HG03575 (cell line): ENCODE measurements at regions not wholly inside any gene's neighbourhood (a gene's known extent, or its start where the extent isn't known, plus 50 kb on each side); places are given as distances from the start of the nearest gene placed in this dataset.
"Not testable (repeated sequence)": the region's sequence is repeated elsewhere in the genome, so short reads cannot be mapped to it uniquely, and the experiment has no call there.

ENCODE experiments used
- ATAC-seq: cut with Tn5 transposase; IDR thresholded peaks from one replicate; pipeline ENCODE4 v1.9.1; 2021; ENCODE audit not compliant: unreplicated experiment, insufficient number of reproducible peaks, low FRiP score; ENCODE audit errors: extremely low read depth

DNA sequence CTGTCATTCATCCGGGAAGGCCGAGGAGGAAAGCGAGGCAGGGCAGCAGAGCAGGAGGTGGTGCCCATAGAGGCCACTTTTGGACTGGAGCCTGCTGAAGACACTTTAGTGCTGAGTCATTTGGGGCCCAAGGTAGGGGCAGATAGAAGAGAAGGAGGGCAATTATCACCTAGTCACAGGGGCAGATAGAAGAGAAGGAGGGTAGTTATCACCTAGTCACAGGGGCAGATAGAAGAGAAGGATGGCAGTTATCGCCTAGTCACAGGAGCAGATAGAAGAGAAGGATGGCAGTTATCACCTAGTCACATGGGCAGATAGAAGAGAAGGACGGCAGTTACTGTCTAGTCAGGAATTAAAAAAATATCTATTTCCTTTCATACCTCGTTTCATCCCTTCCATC lies 1372.6 kb downstream of the FOXD4L5 start:
- not testable (repeated sequence) for ATAC-seq

DNA sequence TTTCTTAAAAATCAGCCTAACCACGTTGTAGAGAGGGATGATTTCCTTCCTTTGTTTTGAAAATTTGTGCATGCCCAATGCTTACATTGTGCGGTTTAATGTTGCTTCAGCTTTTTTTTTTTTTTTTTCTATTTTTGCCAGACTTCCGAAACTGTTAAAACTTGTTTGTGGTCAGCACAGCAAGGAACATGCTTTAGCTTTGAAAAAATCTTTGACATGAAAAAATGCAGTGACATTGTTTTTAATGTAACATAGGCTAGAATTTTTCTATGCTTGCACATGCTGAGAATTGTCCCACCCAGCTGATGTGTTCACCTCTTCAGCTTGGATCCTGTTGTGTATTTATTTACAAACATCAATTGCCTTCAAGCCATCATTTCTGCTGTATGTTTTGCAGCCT lies 1375.9 kb downstream of the FOXD4L5 start:
- ATAC-seq = not testable (repeated sequence)

DNA sequence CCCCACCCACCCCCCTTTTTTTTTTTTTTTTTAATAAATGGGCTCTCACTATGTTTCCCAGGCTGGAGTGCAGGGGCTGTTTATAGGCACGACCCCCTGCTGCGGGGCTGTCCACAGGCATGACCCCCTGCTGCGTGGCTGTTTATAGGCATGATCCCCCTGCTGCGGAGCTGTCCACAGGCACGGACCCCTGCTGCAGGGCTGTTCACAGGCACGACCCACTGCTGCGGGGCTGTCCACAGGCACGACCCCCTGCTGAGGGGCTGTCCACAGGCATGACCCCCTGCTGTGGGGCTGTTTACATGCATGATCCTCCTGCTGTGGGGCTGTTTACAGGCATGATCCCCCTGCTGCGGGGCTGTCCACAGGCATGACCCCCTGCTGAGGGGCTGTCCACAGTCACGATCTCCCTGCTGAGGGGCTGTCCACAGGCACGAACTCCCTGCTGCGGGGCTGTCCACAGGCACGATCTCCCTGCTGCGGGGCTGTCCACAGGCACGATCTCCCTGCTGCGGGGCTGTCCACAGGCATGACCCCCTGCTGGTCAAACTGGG lies 1385.3 kb downstream of the FOXD4L5 start:
- not testable (repeated sequence) for ATAC-seq

DNA sequence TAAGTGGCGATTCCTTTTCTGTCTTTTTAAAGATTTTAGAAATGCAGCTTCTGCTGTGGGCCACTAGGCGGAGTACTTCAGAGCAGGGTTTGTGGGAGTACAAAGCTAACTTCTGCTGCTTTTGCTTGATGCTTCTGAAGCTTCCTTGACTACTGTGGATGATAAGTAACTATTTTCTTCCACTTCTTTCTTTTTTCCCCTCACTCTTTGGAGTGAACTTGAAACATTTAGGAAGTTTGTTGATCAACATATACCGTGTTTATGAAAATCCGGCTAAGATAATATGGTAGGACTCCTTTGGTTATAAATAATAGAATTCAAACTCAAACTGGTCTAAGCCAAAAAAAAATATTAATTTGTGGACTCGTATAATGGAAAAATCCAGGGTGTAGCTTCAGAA lies 1403.6 kb downstream of the FOXD4L5 start:
- ATAC-seq = not testable (repeated sequence)

DNA sequence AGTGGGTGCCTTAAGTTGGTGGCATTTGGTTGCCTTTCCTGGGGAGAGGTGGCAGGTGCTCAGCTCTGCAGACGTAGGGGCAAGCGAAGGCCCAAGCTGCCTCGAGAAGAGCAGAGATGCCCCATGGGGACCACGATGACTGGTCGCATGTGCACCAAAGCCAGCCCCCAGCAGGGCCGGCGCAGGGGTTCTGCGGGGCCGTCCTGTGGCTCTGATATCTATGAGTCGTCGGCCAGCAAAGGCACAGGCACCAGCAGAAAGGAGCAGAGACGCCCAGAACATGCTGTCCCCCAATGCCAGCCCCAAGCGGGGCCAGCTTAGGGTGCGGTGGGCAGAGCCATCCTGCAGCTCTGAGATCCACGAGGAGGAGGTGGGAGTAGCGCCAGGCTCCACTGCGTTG lies 1408.6 kb downstream of the FOXD4L5 start:
- ATAC-seq = not testable (repeated sequence)

DNA sequence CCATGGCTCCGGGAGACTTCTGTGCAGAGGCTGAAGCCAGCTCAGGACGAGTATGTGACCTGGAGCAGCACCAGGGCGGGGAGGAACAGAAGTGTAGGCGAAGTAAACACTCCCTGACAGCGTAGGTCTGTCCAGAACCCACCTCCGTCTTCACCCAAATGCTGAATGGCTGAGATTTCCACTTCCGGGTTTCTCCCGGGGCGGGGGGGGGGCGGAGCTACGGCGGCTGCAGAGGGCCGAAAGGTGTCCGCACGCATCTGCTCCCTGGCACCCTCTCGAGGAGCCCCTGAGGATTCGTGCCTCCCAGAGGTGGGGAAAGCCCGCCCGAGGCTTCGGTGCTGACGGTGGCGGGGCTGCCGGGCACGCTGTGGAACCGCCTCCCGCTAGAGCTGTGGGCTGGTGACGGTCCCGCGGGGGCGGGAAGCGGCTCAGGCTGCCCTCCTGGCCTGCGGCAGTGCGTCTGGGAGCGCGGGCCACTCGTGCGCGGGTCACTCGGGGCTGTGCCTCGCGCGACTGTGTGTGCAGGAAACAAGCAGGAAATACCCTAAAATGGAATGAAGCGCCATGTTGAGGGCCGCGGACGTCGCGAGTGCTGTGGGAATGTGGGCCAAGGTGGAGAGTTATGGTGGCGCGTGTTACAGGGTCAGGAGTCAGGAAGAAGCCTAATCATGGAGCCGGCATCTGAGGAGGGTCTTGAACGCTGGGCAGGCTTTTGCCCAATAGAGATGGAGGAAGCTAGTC lies 1425.4 kb downstream of the FOXD4L5 start:
- ATAC-seq = no peak

DNA sequence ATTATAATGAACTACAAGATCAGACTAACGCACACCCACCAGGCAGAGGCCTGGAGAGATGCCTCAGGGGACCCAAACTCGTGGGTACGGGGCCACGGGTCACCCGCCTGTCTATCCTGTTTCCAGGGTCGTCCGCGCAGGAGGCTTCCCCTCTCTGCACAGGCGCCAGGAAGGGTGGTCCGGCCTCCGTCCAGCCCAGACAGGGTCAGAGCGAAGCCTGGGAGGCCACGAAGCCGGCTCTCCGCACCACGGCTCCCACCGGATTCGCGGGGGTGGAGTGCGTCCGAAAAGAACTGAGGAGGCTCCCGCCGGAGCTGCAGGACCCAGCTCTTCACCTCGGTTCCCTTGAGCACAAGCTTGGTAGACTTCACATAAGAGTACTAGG lies 1425.9 kb downstream of the FOXD4L5 start:
- not testable (repeated sequence) for ATAC-seq

DNA sequence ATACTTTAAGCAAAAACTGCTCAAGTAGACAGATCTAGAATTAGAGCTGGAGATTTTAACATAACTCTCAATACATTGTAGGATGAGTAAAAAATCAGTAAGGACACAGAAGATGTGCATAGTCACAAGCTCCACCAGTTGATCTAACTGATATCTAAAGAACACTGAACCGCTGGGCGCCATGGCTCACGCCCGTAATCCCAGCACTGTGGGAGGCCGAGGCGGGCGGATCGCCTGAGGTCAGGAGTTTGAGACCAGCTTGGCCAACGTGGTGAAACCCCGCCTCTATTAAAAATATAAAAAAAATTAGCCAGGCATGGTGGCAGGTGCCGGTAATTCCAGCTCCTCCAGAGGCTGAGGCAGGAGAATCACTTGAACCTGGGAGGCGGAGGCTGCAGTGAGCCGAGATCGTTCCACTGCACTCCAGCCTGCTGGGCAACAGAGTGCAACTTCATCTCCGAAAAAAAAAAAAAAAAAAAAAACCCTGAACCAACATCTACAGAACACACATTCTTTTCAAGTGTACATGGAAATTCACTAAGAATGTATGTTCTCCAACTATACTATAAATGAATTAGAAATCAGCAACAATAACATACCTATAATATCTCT lies 1431.8 kb downstream of the FOXD4L5 start:
- not testable (repeated sequence) for ATAC-seq

DNA sequence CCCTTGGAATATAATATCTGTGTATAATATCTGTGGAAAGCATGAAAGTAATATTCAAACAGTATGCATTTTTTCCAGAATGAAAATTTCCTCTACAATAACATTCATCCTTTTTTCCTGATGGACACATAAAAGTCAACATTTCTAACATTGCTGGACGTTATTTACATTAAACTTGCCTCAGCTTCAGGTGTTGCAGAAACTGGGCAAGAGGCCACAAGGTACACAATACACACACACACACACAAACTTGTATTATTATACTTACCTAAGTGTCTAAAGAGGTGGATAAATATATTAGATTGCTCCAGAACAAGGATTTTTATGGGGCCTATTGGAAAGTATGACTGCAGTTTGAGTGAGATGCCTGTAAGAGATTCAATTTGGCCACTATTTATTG lies 1460.2 kb downstream of the FOXD4L5 start:
- ATAC-seq = not testable (repeated sequence)

DNA sequence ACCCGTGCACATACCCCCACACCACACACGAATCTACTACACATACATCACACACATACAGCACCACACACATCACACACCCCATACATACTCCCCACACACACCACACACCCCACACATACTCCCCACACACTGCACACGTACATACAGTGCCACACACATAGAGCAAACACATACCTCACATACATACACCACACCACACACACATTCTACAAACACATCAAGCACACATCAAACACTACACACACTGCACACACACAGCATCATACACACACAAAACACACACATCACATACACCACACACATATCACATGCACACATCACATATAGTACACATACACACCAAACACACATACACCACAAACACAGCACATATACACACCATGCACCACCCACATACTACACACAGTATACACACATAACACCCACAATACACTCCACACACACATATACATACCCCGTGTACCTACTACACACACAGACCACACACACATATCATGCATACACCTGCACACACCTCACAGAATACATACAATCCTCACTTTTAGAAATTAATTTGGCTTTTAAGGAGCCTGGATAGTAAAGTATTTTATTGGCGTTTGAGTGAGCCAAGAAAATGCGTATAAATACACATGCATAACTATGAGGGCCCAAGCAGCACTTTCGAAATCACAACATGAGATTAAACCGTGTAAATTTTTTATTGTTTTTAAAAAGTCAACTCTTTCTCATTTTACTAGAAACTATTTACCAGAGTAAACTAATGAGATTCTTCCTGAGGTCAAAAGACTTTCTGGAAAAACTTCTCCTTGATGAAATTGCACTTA lies 1461.4 kb downstream of the FOXD4L5 start:
- ATAC-seq = not testable (repeated sequence)

DNA sequence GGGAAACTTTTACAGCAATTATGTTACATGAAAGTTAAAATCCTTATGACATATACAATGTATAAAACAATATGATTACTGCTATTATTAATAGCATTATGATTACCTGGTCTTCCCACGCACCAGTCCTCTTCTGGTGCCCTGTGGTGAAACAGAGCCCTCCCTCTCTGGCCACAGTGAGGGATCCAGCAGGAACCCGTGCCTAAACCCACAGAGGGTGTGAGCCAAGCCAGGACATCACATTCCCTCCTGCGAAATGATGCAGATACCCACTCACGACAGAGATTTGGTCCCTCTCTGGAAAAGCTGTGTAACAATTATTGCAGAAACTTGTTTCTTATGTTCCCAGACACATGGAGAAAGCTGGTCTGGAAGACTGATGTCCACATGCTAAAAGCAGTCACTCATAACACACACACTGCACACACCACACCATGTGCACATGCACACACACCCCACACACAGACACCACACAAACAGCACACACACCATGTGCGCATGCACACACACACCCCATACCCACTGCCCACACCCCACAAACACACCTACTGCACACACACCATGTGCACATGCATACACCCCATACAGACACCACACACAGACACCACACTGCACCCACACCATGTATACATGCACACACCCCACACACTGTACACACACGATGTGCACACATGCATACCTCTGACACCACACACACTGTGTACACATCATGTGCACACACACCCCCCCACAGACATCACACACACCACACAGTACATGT lies 1462.2 kb downstream of the FOXD4L5 start:
- not testable (repeated sequence) for ATAC-seq

DNA sequence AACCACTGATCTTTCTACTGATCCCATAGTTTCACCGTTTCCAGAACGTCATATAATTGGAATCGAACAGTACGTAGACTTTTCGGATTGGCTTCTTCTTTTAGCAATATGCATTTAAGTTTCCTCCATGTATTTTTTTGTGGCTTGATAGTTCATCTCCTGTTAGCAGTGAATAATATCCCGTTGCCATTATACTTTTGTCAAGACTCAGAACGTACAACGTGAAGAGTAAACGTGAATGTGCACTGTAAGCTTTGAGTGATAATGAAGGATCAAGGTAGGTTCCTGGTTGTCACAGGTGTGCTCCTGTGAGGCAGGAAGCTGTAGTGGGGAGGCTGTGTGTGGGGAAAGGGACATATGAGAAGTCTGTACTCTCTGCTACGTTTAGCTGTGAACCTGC lies 1463.7 kb downstream of the FOXD4L5 start:
- not testable (repeated sequence) for ATAC-seq

DNA sequence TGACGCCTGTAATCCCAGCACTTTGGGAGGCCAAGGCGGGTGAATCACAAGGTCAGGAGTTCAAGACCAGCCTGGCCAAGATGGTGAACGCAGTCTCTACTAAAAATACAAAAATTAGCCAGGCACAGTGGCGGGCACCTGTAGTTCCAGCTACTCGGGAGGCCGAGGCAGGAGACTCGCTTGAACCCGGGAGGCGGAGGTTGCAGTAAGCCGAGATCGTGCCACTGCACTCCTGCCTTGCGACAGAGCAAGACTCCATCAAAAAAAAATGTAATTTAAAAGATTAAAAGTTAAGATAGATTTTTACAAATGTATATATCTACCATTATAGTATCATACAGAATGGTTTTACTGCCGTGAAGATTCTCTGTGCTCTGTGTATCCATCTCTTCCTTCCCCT lies 1464.1 kb downstream of the FOXD4L5 start:
- not testable (repeated sequence) for ATAC-seq

DNA sequence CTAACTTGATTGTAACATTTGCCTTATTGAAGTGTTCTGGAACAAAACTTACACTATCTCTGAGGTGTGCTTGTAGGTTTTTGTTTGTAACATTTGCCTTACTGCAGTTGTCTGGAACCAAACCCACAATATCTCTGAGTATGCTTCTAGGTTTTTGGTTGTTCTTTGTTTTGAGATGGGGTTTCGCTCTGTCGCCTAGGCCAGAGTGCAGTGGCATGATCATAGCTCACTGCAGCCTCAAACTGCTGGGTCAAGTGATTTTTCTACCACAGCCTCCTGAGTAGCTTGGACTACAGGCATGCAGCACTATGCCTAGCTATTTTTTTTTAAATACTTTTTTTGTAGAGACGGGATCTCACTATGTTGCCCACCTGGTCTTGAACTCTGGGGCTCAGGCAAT lies 1464.6 kb downstream of the FOXD4L5 start:
- ATAC-seq = not testable (repeated sequence)

DNA sequence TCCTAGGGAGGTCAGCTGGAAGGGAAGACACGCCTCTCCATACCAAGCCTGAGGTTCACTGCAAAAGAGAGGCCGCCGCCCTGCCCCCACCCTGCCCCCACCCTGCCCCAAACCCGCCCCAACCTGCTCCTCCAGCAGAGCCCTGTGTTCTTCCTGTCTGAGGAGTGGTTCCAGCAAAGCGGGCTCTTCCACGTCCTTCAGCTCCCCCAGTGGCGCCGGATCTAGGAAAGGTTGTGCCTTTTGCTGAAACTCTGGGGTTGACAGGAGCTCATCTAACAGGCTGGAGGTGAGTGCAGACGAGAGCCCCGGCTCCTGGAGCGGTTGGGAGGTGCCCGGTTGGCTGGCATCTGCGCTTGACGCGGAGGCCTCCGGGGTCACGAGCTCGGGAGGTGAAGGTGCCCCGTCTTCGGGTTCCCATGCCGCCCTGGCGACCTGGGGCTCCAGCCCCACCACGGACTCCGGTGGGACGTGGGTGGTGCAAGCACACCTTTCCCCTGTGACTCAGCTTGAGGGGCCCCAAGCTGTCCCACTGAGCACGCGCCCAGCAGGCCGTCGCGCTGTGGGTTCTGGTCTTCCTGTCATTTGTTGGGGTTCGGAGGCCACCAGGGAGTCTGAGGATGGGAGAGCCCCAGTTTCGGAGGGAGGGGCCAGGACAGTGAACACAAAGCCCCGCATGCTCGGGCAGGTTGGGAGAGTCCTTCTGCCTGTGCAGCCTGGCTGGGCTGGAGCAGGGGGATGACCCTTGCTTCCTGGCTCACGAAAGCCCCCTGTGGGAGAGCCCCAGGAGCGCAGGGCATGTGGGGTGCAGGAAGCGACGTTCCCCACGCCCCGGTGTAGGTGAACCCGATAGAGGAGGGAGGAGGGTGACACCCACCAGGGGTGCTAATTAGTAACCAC lies 1467.1 kb downstream of the FOXD4L5 start:
- ATAC-seq = peak; percentile 40

DNA sequence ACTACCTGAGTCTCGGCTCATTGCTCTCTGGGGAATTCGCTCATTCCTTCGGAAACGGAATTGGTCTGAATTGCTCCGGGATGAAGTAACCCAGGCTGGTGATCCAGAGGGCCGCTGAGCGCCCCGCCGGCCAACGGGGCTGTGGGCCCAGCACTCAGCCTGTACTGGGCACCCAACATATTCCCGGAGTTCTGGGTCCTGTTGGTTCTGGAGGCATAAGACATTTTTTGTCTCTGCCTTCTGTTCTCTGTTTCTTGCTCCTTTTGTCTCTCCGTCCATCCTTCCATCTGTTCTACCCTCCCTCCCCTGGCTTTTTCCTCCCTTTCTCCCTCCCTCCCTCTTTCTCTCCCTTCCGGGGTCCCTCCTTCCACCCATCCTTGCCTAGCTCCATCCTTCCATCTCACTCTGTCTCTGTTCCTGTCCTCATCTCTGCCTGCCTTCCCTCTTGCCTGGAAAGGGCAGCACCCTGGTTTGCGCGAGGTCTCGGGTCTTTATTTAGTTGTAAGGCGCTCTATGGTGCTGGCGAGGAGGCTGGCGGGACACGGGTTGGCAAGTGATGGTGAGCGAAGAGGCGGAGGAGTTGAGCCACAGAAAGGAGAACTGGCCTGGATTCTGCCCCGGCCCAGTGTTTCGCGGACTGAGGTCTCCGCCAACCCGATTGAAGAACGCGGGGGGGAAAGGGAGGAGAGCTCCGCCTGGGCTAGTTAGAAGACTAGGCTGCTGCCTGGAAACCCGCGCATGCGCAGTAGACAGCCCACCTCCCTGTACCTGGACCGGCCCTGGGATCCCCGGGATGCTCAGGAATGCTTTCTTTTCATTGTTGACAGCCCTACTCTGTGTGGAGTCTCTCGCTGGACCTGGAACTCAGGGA lies 1468.0 kb downstream of the FOXD4L5 start:
- ATAC-seq = peak; percentile 27
